ENCODE measurements at regions not wholly inside any gene's neighbourhood (a gene's known extent, or its start where the extent isn't known, plus 50 kb on each side); places are given as distances from the start of the nearest gene placed in this dataset.

DNA sequence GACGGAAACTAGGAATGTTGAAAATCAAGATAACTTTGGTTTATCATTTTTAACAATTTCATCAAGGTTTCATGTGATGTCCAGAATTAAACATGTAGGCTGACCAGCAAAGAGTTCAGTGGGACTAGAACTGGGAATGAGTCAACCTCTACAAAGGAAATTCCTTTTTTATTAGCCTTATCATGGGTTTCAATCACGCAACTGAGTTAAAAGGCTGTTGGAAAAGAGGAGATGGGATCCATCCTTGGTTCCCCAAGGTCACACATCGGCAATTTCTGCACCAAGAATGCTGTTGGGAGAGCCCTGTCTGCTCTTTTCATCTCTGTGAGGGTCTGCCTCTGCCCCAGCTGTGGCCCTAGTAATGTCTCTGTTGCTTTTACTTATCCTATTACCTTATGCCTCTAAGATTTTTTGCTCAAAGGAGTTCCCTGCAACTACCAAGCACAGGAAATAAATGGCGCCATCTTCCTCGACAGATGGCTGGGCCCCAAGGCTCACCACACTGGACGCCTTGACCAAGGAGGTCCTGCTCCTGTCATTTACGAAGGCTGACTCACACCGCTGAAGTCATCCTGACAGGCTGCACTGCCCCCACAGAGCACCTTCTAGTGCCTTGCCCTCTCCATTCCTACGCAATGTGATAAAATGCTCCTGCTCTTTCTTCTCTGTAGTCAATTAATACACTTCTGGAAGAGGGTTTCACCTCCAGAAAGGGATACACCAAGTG is 367.4 kb downstream of the GXYLT1 start:
- TF ChIP-seq GATA3 (IDR thresholded peaks at IDR 0.05; ENCODE audit: low read depth, low read length), result no peak
- no peak for TF ChIP-seq GATA2 (IDR thresholded peaks at IDR 0.05; ENCODE audit: low read depth, low read length)
